ENCODE measurements at regions not wholly inside any gene's neighbourhood (a gene's known extent, or its start where the extent isn't known, plus 50 kb on each side); places are given as distances from the start of the nearest gene placed in this dataset.
"Not testable (repeated sequence)": the region's sequence is repeated elsewhere in the genome, so short reads cannot be mapped to it uniquely, and the experiment has no call there.

DNA sequence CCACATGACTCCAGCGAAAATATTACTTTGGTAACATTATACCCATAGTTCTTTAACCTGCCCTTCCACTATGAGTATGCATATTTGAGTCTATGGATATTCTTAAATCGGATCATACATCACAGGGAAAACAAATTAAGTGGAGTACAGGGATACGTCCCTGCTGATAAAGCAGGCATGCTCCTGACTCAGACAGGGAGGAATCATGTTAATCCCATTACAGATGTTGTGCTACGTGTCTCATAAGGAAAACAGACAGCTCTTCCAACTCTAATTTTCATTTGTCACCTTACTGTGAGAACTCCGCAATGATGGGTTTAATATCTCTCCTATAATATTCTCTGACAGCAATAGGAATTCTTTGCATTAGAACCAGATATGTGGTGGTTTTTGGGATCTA, 469.5 kb upstream of the POM121L12 start:
- no peak for DNase-seq

DNA sequence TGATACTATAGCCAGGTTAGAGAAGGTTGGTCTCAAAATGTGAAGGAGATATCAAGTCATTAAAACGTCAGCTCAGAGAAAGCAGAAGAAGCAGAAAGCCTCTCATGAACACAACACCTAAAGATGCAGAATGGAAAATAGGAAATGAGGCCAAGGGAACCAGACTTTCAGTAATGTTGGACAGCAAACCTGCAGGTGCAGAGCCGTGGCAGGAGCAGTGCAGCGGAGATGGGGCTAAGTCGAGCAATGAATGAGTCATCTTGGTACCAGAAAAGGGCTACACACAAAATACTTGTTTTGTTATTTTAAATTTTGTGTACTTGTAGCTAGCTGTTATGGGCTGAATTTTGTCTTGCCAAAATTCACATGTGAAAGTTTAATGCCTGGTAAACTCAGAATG, 479.6 kb upstream of the POM121L12 start:
- no peak for DNase-seq

DNA sequence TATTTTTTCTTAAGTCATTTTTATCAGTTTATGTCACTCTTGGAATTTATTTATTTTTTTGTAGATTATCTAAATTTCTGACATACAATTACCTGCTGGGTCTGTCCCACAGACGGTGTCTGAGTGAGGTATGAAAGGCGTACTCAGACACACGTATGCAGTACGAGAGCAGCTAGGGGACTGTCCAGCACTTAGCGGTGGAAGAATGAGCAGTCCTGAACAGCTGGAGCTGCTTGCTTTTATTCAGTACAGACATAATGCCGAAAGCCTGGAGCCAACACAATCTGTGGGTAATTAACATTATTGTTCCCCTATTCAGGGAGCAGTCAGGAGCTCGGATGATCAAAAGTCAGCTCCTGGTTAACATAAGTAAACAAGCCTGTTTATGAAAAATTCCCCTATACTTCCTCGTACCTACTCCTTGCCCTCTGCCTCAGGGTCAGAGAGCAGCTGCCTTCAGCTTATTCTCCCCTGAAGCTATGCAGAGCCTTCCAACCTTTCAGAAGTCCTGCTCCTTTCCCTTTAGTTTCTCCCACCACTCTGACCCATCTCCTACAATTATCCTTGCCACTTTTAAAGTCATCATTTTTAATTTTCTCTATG, 488.0 kb upstream of the POM121L12 start:
- no peak for DNase-seq

DNA sequence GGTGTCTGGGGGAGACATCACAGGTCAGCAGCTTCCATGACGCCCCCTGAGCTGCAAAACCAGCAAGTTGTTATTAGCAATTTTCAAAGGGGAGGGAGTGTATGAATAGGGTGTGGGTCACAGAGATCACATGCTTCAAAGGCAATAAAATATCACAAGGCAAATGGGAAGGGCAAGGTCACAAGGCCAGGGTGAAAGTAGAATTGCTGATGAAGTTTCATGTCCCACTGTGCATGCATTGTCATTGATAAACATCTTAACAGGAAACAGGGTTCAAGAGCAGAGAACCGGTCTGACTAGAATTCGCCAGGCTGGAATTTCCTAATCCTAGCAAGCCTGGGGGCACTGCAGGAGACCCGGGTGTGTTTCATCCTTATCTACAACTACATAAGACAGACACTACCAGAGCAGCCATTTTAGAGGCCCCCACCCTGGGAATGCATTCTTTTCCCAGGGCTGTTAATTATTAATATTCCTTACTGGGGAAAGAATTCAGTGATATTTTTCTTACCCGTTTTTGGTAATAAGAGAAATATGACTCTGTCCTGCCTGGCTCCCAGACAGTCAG, 494.2 kb upstream of the POM121L12 start:
- not testable (repeated sequence) for DNase-seq

DNA sequence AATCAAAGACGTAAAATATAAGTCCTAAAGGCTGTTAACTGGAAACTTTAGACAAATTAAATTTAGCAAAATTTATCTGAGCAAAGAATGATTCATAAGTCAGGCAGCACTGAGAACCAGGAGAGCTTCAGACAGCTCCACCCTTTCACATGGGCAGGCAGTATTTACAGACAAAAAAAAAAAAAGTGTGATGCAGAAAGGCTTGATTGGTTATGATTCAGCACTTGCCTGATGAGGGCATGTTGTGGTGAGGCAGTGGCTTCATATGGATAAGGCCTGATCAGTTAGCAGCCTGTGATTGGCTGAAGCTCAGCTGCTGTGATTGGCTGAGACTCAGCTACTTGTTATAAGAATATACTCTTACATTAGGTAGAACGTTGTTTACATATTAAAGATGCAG, 495.4 kb upstream of the POM121L12 start:
- DNase-seq: no peak

DNA sequence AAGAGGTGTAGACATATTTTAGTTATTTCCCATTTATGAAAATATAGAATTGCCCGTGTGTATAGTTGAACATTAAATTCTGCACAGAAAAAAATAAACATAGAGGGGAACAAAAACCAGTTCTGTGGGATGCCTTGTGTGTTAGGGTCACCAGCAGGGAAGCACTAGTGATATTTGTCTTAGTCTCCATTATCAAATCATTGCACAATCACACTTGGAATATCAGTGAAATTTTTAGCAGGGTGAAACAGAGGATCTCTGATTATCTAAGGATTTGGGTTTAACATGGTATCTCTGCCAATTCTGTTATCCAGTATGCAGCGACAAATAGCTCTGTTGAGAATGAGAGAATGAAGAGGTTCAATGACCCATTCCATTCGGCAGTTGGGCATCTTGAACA, 496.0 kb upstream of the POM121L12 start:
- DNase-seq: no peak

DNA sequence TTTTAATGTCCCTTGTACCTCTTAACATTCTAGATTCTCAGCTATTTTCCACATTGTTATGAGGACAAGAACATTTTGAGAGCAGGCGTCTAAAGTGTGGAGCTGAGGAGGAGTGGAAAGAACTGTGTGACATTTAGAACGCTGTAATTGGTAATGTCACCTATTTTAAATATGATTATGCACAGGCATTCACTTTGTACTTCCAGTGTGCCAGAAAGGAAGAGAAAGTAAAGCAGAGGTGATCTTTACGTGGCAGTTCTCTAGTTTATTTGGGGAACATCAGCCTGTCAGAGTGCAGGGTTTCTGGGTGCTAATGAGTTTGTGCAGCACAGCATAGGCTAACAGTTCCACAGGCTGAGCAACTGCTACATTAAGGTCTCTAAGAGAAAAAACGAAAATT, 498.4 kb upstream of the POM121L12 start:
- DNase-seq: no peak

DNA sequence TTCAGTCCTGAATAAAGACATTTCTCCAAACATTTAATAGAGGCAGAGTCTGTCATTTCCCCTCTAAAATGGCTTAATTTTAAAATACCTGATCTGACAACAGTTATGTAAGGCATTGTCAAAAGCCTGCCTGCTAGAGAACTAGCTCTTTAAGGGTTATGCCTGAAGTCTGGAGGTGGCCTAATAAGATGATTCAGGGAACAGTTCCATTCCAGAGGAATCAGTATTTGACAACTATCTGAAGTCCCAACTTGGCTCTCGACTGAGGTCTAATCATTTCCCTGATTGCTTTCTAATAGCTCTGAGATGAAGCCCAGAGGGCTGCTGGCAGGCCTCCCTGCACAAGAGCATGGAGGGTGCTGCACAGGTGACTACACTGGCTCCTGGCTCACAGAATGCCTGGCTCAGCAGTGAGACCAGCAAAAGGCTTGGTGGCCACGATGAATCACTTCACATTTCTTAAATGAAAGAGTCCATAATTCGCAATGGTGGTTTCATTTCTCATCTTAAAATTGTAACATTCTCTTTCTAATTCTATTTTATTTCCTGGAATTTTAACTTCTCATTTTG, 509.6 kb upstream of the POM121L12 start:
- DNase-seq: no peak

DNA sequence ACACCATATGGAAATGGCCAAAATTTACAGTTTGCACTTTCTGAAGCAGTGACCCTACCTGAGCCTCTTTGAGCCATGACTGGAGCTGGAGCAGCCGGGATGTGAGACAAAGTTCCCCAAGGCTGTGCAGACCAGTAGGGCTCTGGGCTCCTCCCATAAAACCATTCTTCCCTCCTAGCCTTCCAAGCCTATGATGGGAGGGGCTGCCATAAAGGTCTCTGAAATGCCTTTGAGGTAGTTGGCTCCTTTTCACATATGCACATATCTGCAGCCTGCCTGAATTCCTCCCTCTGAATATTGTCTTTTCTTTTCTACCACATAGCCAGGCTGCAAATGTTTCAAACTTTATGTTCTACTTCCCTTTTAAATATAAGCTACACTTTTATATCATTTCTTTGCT, 516.6 kb upstream of the POM121L12 start:
- DNase-seq: no peak

DNA sequence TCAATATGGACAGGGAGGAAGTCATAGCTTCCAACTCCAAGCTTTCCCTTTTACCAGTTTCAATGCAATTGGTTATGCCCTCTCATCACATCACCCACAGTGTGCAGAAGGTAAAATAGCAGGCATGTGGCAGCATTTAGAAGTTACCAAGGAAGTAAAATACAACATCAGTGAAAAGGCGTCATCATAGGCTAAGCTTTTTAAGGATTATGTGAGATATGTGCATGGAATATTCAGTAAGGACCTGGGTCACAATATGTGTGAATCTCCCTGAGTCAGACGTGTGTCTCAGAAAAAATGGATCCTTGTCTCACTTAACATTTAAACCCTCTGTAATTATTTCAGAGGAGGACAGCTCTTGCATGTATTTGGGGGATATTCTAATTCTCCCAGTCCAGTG, 522.8 kb upstream of the POM121L12 start:
- no peak for DNase-seq

DNA sequence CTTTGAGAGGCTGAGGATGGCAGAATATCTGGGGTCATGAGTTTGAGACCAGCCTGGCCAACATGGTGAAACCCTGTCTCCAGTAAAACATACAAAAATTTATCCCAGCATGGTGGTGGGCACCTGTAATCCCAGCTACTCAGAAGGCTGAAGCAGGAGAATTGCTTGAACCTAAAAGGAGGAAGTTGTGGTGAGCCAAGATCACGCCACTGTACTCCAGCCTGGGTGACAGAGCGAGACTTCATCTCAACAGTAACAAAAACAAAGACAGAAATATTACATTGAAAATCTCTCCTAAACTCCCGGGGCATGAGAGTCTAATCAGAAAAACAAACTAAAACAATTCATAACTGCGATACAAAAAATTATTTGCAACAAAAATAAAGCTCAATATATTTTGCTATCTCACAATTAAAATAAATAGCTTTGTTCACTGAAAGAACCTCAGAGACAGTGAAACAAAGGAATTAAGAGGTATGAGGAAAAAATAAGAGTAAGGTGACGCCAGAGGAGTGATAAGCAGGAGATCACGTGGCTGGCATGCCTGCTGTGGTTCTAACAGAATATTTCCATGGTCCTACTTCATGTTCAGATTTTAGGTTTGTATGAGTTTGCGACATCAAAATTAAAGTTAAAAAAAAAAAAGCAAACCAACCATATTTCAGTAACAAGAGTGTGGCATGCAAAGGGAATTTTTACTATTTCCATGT, 527.7 kb upstream of the POM121L12 start:
- DNase-seq: no peak

DNA sequence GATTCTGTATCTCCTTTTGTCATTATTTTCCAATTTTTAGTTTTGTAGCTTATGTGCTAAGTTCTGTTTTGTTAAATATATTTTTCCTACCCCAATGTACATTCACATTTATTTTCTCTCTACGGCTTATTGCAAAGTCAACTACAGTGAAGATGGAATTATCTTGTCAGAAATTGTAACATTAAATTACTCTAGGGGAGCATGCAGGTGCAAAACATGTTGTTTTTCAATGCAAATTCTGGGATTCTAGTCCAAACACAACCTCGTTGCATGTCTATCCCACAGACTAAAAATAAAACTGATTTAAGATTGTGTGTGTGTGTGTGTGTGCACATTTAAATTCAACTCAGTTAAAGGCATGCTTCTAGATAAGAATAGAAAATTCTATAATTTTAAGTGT, 529.1 kb upstream of the POM121L12 start:
- no peak for DNase-seq

DNA sequence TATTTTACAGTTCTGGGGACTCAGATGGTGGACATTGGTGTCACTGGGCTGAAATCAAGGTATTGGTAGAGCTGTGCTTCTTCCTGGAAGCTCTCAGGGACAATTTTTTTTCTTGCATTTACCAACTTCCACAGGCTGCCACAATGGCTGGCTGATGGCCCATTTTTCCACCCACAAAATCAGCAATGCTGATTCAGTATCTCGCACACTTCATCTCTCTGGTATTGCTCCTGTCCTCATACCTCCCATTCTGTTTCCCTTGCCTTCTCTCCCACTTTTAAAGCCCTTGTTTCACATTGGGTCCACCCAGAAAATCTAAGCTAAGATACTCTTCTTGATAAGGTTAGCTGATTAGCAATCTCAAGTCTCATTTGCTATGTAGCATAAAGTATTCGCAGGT, 530.9 kb upstream of the POM121L12 start:
- DNase-seq: no peak

DNA sequence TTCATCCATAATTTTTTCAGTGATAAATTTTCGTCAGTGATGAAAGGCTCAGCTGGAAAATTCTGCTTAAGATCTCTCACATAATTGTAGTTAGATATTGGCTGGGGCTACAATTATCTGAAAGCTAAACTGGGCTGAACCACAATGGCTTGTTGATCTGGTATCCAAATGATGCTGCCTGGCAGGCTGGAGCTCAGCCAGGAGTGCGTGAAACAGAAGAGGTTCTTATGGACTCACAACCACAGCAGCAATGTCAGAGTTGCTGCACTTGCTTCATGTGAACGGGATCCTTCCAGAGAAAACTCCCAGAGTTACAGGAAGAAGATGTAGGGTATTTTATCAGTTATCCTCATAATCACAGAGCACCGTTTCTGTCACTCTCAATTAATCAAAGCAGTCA, 533.2 kb upstream of the POM121L12 start:
- DNase-seq: no peak

DNA sequence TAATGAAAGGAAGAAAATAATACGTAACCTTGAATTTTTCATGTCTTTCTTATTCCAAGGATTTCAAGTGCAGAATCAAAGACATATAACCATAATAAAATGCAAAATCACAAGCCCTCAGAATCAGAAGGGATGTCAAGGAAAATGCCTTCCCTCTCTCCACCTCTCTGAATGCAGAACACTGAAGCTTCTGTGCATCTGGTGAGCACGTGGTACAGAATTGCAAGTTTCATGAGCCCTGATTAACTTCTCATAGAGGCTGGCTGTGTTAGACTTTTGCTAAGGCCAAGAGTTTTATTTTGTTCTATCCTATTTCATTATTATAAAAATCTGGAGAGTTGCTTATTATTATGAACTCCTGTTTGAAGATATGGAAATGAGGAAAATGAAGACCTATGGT, 533.7 kb upstream of the POM121L12 start:
- no peak for DNase-seq

DNA sequence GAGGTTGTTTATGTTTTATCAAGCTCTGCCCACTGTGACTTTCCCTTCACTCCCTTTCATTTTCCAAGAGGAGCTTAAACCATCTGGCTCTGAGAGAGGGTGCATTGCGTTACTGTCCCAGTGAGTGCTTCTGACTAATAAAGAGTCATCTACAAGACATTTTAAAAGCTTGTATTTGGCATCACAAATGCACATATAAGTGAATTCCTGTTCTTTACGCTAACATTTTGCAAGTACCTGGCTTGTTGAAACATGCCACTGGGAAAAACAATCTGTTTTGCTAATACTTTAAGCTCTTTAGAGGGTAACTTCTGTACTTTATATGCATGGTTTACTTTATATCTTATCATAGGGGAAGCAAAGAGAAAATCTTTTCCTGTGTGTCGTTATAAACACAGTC, 534.6 kb upstream of the POM121L12 start:
- DNase-seq: no peak

DNA sequence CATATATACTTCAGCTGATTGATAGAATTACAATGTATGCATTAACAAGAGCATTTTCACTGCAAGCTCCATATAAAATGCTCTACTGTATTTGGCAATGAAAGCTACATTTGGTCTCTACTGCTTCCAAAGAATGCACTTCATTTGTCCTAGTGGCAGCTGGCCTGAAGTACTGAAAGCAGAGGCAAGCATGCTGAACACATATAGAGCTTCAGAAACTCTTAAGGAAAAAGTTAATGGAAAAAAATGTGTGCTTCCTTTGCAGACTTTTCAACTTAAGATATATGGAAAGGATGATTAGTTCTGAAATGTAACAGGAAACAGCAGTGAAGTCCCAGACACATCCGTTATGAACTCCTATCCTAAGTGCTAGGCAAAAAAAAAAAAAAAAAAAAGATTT, 537.1 kb upstream of the POM121L12 start:
- no peak for DNase-seq

DNA sequence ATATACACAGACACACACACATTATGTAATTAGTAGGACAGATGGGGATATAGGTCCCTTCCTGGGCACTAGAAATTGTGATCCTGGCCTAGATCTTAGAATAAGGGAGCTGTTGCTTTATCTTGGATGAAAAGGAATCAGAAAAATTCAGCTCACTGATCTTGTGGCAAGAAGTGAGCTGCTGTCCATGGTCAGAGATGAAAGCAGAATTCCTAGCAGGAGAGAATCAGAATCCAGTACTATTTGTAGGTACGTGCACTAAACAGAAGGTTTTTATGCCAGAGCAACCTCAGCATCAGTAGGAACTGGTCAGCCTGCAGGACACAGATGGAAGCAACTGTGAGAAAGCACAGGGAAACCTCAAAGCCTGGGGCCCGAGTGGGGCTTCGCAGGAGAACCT, 549.2 kb upstream of the POM121L12 start:
- no peak for DNase-seq

DNA sequence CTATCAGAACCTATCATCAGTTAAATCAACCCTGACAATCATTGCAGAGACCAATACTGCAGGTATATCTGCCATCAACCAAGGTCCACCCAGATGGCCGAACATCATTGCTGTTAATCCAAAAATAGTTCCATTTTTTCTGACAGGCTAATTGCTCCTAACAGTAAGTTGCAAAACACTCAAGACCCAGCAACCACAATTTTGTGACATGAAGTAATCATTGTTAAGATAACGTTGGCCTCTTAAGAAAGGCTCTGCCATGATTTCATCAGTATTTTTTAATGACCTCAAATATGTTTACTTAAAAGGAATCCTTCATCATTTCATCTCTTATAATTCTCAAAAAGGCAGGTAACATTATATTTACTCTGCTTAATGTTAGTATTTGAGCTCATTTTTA, 553.4 kb upstream of the POM121L12 start:
- DNase-seq: no peak

DNA sequence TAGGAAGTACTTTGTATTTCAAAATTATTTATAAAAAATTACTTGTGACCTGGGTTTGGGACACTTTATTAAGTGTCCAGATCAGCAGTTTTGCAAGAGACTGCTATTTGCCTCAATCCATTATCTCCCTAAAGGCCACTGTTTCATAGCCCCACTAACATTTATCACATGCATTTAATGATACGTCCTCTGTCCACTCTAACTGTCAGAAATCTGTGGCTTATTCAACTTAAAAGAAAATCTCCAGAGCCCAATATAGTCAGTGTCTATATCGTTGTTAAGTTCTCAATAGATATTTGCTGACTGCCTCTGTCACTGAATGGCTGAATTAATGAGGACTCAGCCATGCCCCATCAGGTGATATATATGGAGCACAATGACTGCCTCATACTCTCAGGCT, 553.9 kb upstream of the POM121L12 start:
- no peak for DNase-seq

DNA sequence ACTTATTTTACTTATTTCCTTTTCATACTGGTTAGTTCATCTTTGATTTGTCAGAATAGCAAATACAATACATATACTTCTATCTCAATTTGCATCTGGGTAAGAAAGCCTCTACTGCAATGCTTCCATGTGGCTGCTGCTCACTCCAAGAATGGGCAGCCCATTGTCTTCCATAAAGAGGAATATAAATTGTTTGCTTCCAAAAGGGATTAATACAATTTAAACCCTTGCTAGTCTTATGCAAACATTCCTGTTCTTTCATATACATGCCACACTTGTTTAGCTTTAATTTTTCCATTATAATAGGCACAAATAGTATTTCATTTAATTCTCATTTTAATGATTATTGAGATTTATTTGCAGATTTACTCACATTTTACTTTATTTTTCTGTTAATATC, 555.4 kb upstream of the POM121L12 start:
- DNase-seq: no peak

DNA sequence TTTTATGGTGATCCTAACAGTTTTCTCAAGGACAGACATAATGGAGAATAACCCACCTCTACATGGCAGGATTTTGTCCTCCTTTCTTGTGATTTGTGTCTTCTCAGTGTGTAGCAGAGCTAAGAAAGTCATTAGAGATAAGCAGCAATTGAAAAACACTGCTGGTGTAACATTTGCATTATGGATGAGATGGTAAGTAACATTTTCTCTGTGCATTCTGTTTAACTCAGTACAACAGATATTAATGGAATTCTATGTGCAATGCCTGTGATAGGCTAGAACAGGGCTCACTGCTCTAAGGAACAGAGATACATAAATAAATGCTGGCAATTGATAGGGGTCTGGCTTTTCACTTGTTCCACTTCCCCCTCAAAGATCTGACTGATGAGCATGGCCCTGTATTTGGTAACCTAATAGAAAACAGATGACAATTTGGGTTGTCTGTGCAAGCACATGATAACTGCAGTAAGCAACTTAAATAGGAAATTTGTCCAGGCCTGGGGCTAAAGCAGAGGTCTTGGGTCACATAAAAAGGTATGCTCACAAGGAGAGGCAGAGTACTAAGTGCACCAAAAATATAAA, 560.3 kb upstream of the POM121L12 start:
- DNase-seq: no peak

DNA sequence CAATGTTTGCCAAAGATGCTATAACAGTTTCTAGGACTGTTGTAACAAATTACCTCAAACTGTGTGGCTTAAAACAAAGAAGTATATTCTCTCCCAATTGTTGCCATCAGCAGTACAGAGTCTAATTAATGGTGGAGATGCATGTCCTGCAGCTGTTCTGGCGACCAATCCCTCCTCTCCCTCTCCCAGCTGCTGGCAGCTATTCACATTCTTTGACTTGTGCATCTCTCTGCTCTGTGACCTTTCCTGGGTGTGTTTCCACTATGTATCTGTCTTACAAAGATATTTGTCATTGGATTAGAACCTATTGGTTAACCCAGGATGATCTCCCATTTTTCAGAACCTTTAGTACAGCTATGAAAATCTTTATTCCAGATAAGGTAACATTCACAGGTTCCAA, 561.7 kb upstream of the POM121L12 start:
- DNase-seq: no peak

DNA sequence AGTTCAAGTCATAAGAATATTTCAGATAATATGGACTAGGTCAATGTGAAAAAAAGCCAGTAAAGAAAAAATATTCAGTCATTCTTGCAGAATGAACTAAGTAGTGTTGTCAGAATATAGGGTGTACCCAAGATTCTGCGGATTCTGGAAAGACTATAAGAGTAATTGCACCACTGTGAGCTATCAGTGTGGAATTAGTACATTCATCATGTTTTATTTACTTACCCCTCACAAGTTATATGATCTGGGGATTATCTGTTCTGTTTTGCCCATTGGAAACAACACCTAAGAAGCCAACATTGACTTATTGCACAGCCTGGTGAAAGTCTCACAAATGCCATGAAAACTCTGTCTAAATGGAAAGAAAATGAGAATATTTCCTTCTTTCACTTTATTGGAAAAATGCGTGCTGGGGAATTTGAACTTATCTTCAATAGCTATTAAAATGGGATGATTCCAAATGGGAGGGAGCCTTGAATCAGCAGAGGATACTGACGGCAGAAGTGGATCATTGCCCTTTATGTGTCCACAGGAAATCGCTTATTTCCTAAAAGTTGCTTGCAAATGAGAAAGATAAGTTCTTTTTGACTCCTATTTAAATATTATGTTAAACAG, 563.3 kb upstream of the POM121L12 start:
- DNase-seq: no peak

Data from NCI-H1694 (cell line).